CD4-positive, alpha-beta T cell (primary cell): ENCODE measurements at regions not wholly inside any gene's neighbourhood (a gene's known extent, or its start where the extent isn't known, plus 50 kb on each side); places are given as distances from the start of the nearest gene placed in this dataset.
"Not testable (repeated sequence)": the region's sequence is repeated elsewhere in the genome, so short reads cannot be mapped to it uniquely, and the experiment has no call there.

Source experiments
- ATAC-seq: fragments of 200-7000 bp; cut with Tn5 transposase; one replicate; pipeline ENCODE4 v1.10.0; 2022; ENCODE audit warnings: mild to moderate bottlenecking; ENCODE audit not compliant: poor library complexity
- CTCF ChIA-PET: fragments of 350-600 bp; sonication (Branson Sonifier 250); formaldehyde crosslinking; loops from one replicate; lab custom pipeline; 2021; ENCODE audit warnings: antibody characterized with exemption, inconsistent platforms; lab: Charles Lee
- POLR2A ChIA-PET: fragments of 350-600 bp; sonication (Branson Sonifier 250); formaldehyde crosslinking; loops from one replicate; lab custom pipeline; 2021; ENCODE audit warnings: antibody characterized with exemption, inconsistent platforms; lab: Charles Lee
- DNase-seq, 14 experiments: peaks; one replicate each; pipeline ENCODE4 v3.0.0-alpha.2; 2013 to 2020; ENCODE audit warnings: mixed read lengths in 2 of 14
- H3K27ac ChIP-seq, 2 donors: one replicate each; pipeline versions ENCODE4 v1.5.1 to v1.7.0; 2013; ENCODE audit warnings: low read length in 2 of 2, low read depth in 1 of 2, mild to moderate bottlenecking in 1 of 2
- H3K27me3 ChIP-seq, 2 experiments: 1 replicate in 1 of 2; 2 replicates in 1 of 2; pipeline versions ENCODE4 v1.6.1 to v1.7.0; 2013; ENCODE audit warnings: low read length in 2 of 2, control low read depth in 1 of 2, mild to moderate bottlenecking in 1 of 2, moderate library complexity in 1 of 2; ENCODE audit not compliant: insufficient read depth in 2 of 2, control insufficient read depth in 1 of 2
- H3K36me3 ChIP-seq: one replicate; pipeline ENCODE4 v1.6.1; 2013; ENCODE audit warnings: low read length, control low read depth; ENCODE audit not compliant: insufficient read depth
- H3K4me1 ChIP-seq: one replicate; pipeline ENCODE4 v1.6.1; 2013; ENCODE audit warnings: low read length, control low read depth; ENCODE audit not compliant: insufficient read depth
- H3K4me3 ChIP-seq: one replicate; pipeline ENCODE4 v1.5.1; 2013; ENCODE audit warnings: mild to moderate bottlenecking, low read length, moderate library complexity
- H3K9me3 ChIP-seq, 2 experiments: 1 replicate in 1 of 2; 2 replicates in 1 of 2; pipeline versions ENCODE4 v1.6.1 to v1.7.0; 2013; ENCODE audit warnings: low read length in 2 of 2, mild to moderate bottlenecking in 2 of 2, control low read depth in 1 of 2, moderate library complexity in 1 of 2; ENCODE audit not compliant: control insufficient read depth in 1 of 2, insufficient read depth in 1 of 2
- H3K27ac Mint-ChIP-seq: one replicate; pipeline ENCODE4 v1.8.0; 2020; ENCODE audit warnings: mixed read lengths
- H3K27me3 Mint-ChIP-seq: one replicate; pipeline ENCODE4 v1.8.0; 2021; ENCODE audit warnings: mixed read lengths
- H3K36me3 Mint-ChIP-seq: one replicate; pipeline ENCODE4 v1.8.0; 2021; ENCODE audit warnings: low read depth, mixed read lengths
- H3K4me1 Mint-ChIP-seq: one replicate; pipeline ENCODE4 v1.8.0; 2021; ENCODE audit warnings: low read depth, mixed read lengths
- H3K4me3 Mint-ChIP-seq: one replicate; pipeline ENCODE4 v1.8.0; 2020; ENCODE audit warnings: mild to moderate bottlenecking, mixed read lengths
- H3K9me3 Mint-ChIP-seq: one replicate; pipeline ENCODE4 v1.8.0; 2020; ENCODE audit warnings: mixed read lengths
- CTCF ChIP-seq: fragments of 200-600 bp; IDR thresholded peaks from one replicate; pipeline ENCODE4 v1.8.0; 2022; ENCODE audit warnings: antibody characterized with exemption, mild to moderate bottlenecking
- intact Hi-C, 2 experiments: fragments of 100-400 bp; cut with DNase I in 1 of 2; cut with micrococcal nuclease in 1 of 2; formaldehyde crosslinking; loops; one replicate each; pipeline versions ENCODE4 v1.15.1 to v1.9.0; 2023 to 2025; cut with DNase I, micrococcal nuclease

GRCh38 chr5:176133289-176133870 lies 104.8 kb upstream of the SIMC1 start:
- intact Hi-C loops = no loop called here
- CTCF ChIA-PET = no interaction called here
- Mint-ChIP-seq H3K36me3 (no peaks in the 10 kb centered on the region), H3K4me3 (peak overlapping the region; percentile 75), H3K27me3 (peaks cover 46% of the 10 kb centered on the region), H3K9me3 (no peaks in the 10 kb centered on the region), H3K4me1 (peaks cover 17% of the 10 kb centered on the region), H3K27ac (peak overlapping the region; percentile 42)
- Histone ChIP-seq H3K27me3 (peaks cover 10 to 11% of the 10 kb centered on the region in 2 experiments), H3K4me1 (peaks cover 19% of the 10 kb centered on the region), H3K36me3 (no peaks in the 10 kb centered on the region), H3K4me3 (peak overlapping the region; percentile 53), H3K9me3 (peaks cover 0 to 22% of the 10 kb centered on the region in 2 experiments), H3K27ac (no peak overlapping the region)
- DNase-seq (peak in 8 of 14 experiments; percentile 4 to 37 (median 12)), ATAC-seq (peak; percentile 26)
- TF ChIP-seq CTCF = no peak
- POLR2A ChIA-PET = interaction anchor here (0.5 kb wide), 1 partner anchor 235 kb away, joined by 3 read pairs; no protein-coding TSS in a partner anchor

GRCh38 chr5:176133877-176134276 lies 104.3 kb upstream of the SIMC1 start:
- H3K27ac Mint-ChIP-seq = no peak overlapping the region
- H3K36me3 Mint-ChIP-seq = no peaks in the 10 kb centered on the region
- peak overlapping the region; percentile 75 for H3K4me3 Mint-ChIP-seq
- ATAC-seq = peak; percentile 11
- Histone ChIP-seq H3K27me3 (peaks cover 10 to 11% of the 10 kb centered on the region in 2 experiments), H3K4me3 (peak overlapping the region; percentile 53), H3K4me1 (peaks cover 19% of the 10 kb centered on the region), H3K36me3 (no peaks in the 10 kb centered on the region), H3K9me3 (peaks cover 0 to 22% of the 10 kb centered on the region in 2 experiments), H3K27ac (no peak overlapping the region)
- POLR2A ChIA-PET = interaction anchor here (0.5 kb wide), 1 partner anchor 236 kb away, joined by 3 read pairs; no protein-coding TSS in a partner anchor
- no peak for DNase-seq
- H3K9me3 Mint-ChIP-seq = no peaks in the 10 kb centered on the region
- peaks cover 46% of the 10 kb centered on the region for H3K27me3 Mint-ChIP-seq
- intact Hi-C loops = no loop called here
- CTCF ChIA-PET = no interaction called here
- TF ChIP-seq CTCF = no peak
- H3K4me1 Mint-ChIP-seq = peaks cover 17% of the 10 kb centered on the region

GRCh38 chr5:176134529-176135223 lies 103.5 kb upstream of the SIMC1 start:
- TF ChIP-seq CTCF = no peak
- DNase-seq = no peak
- intact Hi-C loops = no loop called here
- H3K27ac Mint-ChIP-seq = no peak overlapping the region
- no peaks in the 10 kb centered on the region for H3K36me3 ChIP-seq
- H3K4me3 Mint-ChIP-seq = peak overlapping the region; percentile 75
- peaks cover 10 to 11% of the 10 kb centered on the region in 2 experiments for H3K27me3 ChIP-seq
- no peak for ATAC-seq
- peak overlapping the region; percentile 10 for H3K4me3 ChIP-seq
- no peak overlapping the region for H3K27ac ChIP-seq
- peaks cover 19% of the 10 kb centered on the region for H3K4me1 ChIP-seq
- peaks cover 48% of the 10 kb centered on the region for H3K27me3 Mint-ChIP-seq
- CTCF ChIA-PET = no interaction called here
- H3K36me3 Mint-ChIP-seq = no peaks in the 10 kb centered on the region
- POLR2A ChIA-PET = no interaction called here
- no peaks in the 10 kb centered on the region for H3K9me3 Mint-ChIP-seq
- H3K9me3 ChIP-seq = peaks cover 0 to 22% of the 10 kb centered on the region in 2 experiments
- peaks cover 17% of the 10 kb centered on the region for H3K4me1 Mint-ChIP-seq

GRCh38 chr5:176140138-176140537 lies 98.1 kb upstream of the SIMC1 start:
- H3K4me1 Mint-ChIP-seq, H3K4me3 Mint-ChIP-seq, H3K27me3 ChIP-seq, DNase-seq, CTCF ChIA-PET, H3K36me3 ChIP-seq, intact Hi-C loops, H3K36me3 Mint-ChIP-seq, H3K4me1 ChIP-seq, H3K4me3 ChIP-seq, ATAC-seq, H3K9me3 ChIP-seq, H3K27ac Mint-ChIP-seq, H3K27ac ChIP-seq: not testable (repeated sequence)
- Mint-ChIP-seq H3K9me3 (peaks cover 11% of the 10 kb centered on the region), H3K27me3 (peaks cover 60% of the 10 kb centered on the region)
- POLR2A ChIA-PET = interaction anchor here (0.7 kb wide), 1 partner anchor 24 kb away, joined by 3 read pairs; no protein-coding TSS in a partner anchor
